ENCODE measurements at regions not wholly inside any gene's neighbourhood (a gene's known extent, or its start where the extent isn't known, plus 50 kb on each side); places are given as distances from the start of the nearest gene placed in this dataset.

- TF ChIP-seq ZNF274 (IDR thresholded peaks at IDR 0.05; ENCODE audit: low read depth, low read length) (no peak), SUZ12 (IDR thresholded peaks at IDR 0.05; ENCODE audit: extremely low read depth, insufficient read depth, insufficient read length) (no peak), YY1 (IDR thresholded peaks at IDR 0.05; ENCODE audit: insufficient read depth, insufficient read length) (no peak)
- no peaks in the 10 kb centered on the region for H3K27me3 ChIP-seq (ENCODE audit: insufficient read depth, insufficient read length)
- H3K36me3 ChIP-seq (ENCODE audit: insufficient read depth, insufficient read length, low read length) = no peaks in the 10 kb centered on the region
- H3K9ac ChIP-seq (ENCODE audit: insufficient read length, low read depth) = no peak overlapping the region
- no peak overlapping the region for H3K4me3 ChIP-seq (ENCODE audit: insufficient read length, low read depth)
- no peaks in the 10 kb centered on the region for H3K9me3 ChIP-seq (ENCODE audit: insufficient read depth, low read length)
- no peaks in the 10 kb centered on the region for H3K4me1 ChIP-seq (ENCODE audit: insufficient read depth, insufficient read length)
- DNase-seq (ENCODE audit: low read depth, low spot score) = no peak
These were observed 1570.6 kb upstream of the LRRTM3 start for GRCh38 chr10:65355141-65355680.

- Histone ChIP-seq H3K4me1 (ENCODE audit: insufficient read depth, insufficient read length) (no peaks in the 10 kb centered on the region), H3K9me3 (ENCODE audit: insufficient read depth, low read length) (no peaks in the 10 kb centered on the region), H3K27me3 (ENCODE audit: insufficient read depth, insufficient read length) (no peaks in the 10 kb centered on the region), H3K9ac (ENCODE audit: insufficient read length, low read depth) (no peak overlapping the region), H3K4me3 (ENCODE audit: insufficient read length, low read depth) (no peak overlapping the region), H3K36me3 (ENCODE audit: insufficient read depth, insufficient read length, low read length) (no peaks in the 10 kb centered on the region)
- DNase-seq (ENCODE audit: low read depth, low spot score) = peak; percentile 6
- no peak for TF ChIP-seq YY1 (IDR thresholded peaks at IDR 0.05; ENCODE audit: insufficient read depth, insufficient read length)
These were observed 1567.3 kb upstream of the LRRTM3 start for GRCh38 chr10:65358565-65358964.

- DNase-seq (ENCODE audit: low read depth, low spot score) = no peak
- Histone ChIP-seq H3K9me3 (ENCODE audit: insufficient read depth, low read length) (no peaks in the 10 kb centered on the region), H3K27me3 (ENCODE audit: insufficient read depth, insufficient read length) (no peaks in the 10 kb centered on the region), H3K4me1 (ENCODE audit: insufficient read depth, insufficient read length) (no peaks in the 10 kb centered on the region), H3K4me3 (ENCODE audit: insufficient read length, low read depth) (no peak overlapping the region), H3K9ac (ENCODE audit: insufficient read length, low read depth) (no peak overlapping the region), H3K36me3 (ENCODE audit: insufficient read depth, insufficient read length, low read length) (no peaks in the 10 kb centered on the region)
- TF ChIP-seq SUZ12 (IDR thresholded peaks at IDR 0.05; ENCODE audit: extremely low read depth, insufficient read depth, insufficient read length) (no peak), YY1 (IDR thresholded peaks at IDR 0.05; ENCODE audit: insufficient read depth, insufficient read length) (no peak), ZNF274 (IDR thresholded peaks at IDR 0.05; ENCODE audit: low read depth, low read length) (no peak)
These were observed 1565.3 kb upstream of the LRRTM3 start for GRCh38 chr10:65360497-65360896.

- TF ChIP-seq YY1 (IDR thresholded peaks at IDR 0.05; ENCODE audit: insufficient read depth, insufficient read length) (no peak), ZNF274 (IDR thresholded peaks at IDR 0.05; ENCODE audit: low read depth, low read length) (no peak), SUZ12 (IDR thresholded peaks at IDR 0.05; ENCODE audit: extremely low read depth, insufficient read depth, insufficient read length) (no peak)
- no peak overlapping the region for H3K4me3 ChIP-seq (ENCODE audit: insufficient read length, low read depth)
- DNase-seq (ENCODE audit: low read depth, low spot score) = no peak
- H3K9ac ChIP-seq (ENCODE audit: insufficient read length, low read depth) = no peak overlapping the region
- no peaks in the 10 kb centered on the region for H3K4me1 ChIP-seq (ENCODE audit: insufficient read depth, insufficient read length)
- H3K27me3 ChIP-seq (ENCODE audit: insufficient read depth, insufficient read length) = no peaks in the 10 kb centered on the region
- no peaks in the 10 kb centered on the region for H3K36me3 ChIP-seq (ENCODE audit: insufficient read depth, insufficient read length, low read length)
- H3K9me3 ChIP-seq (ENCODE audit: insufficient read depth, low read length) = no peaks in the 10 kb centered on the region
These were observed 1560.0 kb upstream of the LRRTM3 start for GRCh38 chr10:65365878-65366277.

- Histone ChIP-seq H3K36me3 (ENCODE audit: insufficient read depth, insufficient read length, low read length) (no peaks in the 10 kb centered on the region), H3K9ac (ENCODE audit: insufficient read length, low read depth) (no peak overlapping the region), H3K4me1 (ENCODE audit: insufficient read depth, insufficient read length) (no peaks in the 10 kb centered on the region), H3K4me3 (ENCODE audit: insufficient read length, low read depth) (no peak overlapping the region), H3K9me3 (ENCODE audit: insufficient read depth, low read length) (no peaks in the 10 kb centered on the region), H3K27me3 (ENCODE audit: insufficient read depth, insufficient read length) (no peaks in the 10 kb centered on the region)
- TF ChIP-seq YY1 (IDR thresholded peaks at IDR 0.05; ENCODE audit: insufficient read depth, insufficient read length) (no peak), SUZ12 (IDR thresholded peaks at IDR 0.05; ENCODE audit: extremely low read depth, insufficient read depth, insufficient read length) (no peak), ZNF274 (IDR thresholded peaks at IDR 0.05; ENCODE audit: low read depth, low read length) (no peak)
- DNase-seq (ENCODE audit: low read depth, low spot score) = no peak
These were observed 1558.1 kb upstream of the LRRTM3 start for GRCh38 chr10:65367706-65368105.

- Histone ChIP-seq H3K9ac (ENCODE audit: insufficient read length, low read depth) (no peak overlapping the region), H3K36me3 (ENCODE audit: insufficient read depth, insufficient read length, low read length) (no peaks in the 10 kb centered on the region), H3K9me3 (ENCODE audit: insufficient read depth, low read length) (no peaks in the 10 kb centered on the region), H3K27me3 (ENCODE audit: insufficient read depth, insufficient read length) (no peaks in the 10 kb centered on the region), H3K4me1 (ENCODE audit: insufficient read depth, insufficient read length) (no peaks in the 10 kb centered on the region), H3K4me3 (ENCODE audit: insufficient read length, low read depth) (no peak overlapping the region)
- no peak for DNase-seq (ENCODE audit: low read depth, low spot score)
- TF ChIP-seq SUZ12 (IDR thresholded peaks at IDR 0.05; ENCODE audit: extremely low read depth, insufficient read depth, insufficient read length) = no peak
- no peak for TF ChIP-seq YY1 (IDR thresholded peaks at IDR 0.05; ENCODE audit: insufficient read depth, insufficient read length)
- TF ChIP-seq ZNF274 (IDR thresholded peaks at IDR 0.05; ENCODE audit: low read depth, low read length) = no peak
These were observed 1550.3 kb upstream of the LRRTM3 start for GRCh38 chr10:65375528-65375927.

GRCh38 chr10:65377687-65378086, 1548.1 kb upstream of the LRRTM3 start:
- no peak for TF ChIP-seq ZNF274 (IDR thresholded peaks at IDR 0.05; ENCODE audit: low read depth, low read length)
- no peak for TF ChIP-seq SUZ12 (IDR thresholded peaks at IDR 0.05; ENCODE audit: extremely low read depth, insufficient read depth, insufficient read length)
- no peak for TF ChIP-seq YY1 (IDR thresholded peaks at IDR 0.05; ENCODE audit: insufficient read depth, insufficient read length)
- DNase-seq (ENCODE audit: low read depth, low spot score) = peak; percentile 15

More at GRCh38 chr10:65377687-65378086, 1548.1 kb upstream of the LRRTM3 start:
- no peaks in the 10 kb centered on the region for H3K36me3 ChIP-seq (ENCODE audit: insufficient read depth, insufficient read length, low read length)
- no peaks in the 10 kb centered on the region for H3K9me3 ChIP-seq (ENCODE audit: insufficient read depth, low read length)
- H3K9ac ChIP-seq (ENCODE audit: insufficient read length, low read depth) = no peak overlapping the region
- no peaks in the 10 kb centered on the region for H3K27me3 ChIP-seq (ENCODE audit: insufficient read depth, insufficient read length)
- no peak overlapping the region for H3K4me3 ChIP-seq (ENCODE audit: insufficient read length, low read depth)
- H3K4me1 ChIP-seq (ENCODE audit: insufficient read depth, insufficient read length) = no peaks in the 10 kb centered on the region

Measured in NT2/D1 (cell line).